ENCODE measurements at regions not wholly inside any gene's neighbourhood (a gene's known extent, or its start where the extent isn't known, plus 50 kb on each side); places are given as distances from the start of the nearest gene placed in this dataset.

- Mint-ChIP-seq H3K27ac (no peak overlapping the region), H3K4me3 (no peak overlapping the region), H3K4me1 (no peaks in the 10 kb centered on the region), H3K27me3 (no peaks in the 10 kb centered on the region), H3K36me3 (ENCODE audit: low read depth) (no peaks in the 10 kb centered on the region), H3K9me3 (peaks cover 8% of the 10 kb centered on the region)
- TF ChIP-seq CTCF (IDR thresholded peaks at IDR 0.05) = no peak
- DNase-seq (no peak), ATAC-seq (ENCODE audit: low read depth) (no peak)
- ChIA-PET CTCF (no interaction called here), POLR2A (no interaction called here)
- intact Hi-C loops (cut with micrococcal nuclease) = no loop called here
Observed at GRCh38 chr14:98688446-98688845, 583.6 kb downstream of the BCL11B start.

- POLR2A ChIA-PET = no interaction called here
- CTCF ChIA-PET = no interaction called here
- no peak for TF ChIP-seq CTCF (IDR thresholded peaks at IDR 0.05)
- Mint-ChIP-seq H3K9me3 (peaks cover 5% of the 10 kb centered on the region), H3K27ac (no peak overlapping the region), H3K4me3 (no peak overlapping the region), H3K27me3 (no peaks in the 10 kb centered on the region), H3K4me1 (no peaks in the 10 kb centered on the region), H3K36me3 (ENCODE audit: low read depth) (no peaks in the 10 kb centered on the region)
- ATAC-seq (ENCODE audit: low read depth) = no peak
- intact Hi-C loops (cut with micrococcal nuclease) = no loop called here
- no peak for DNase-seq
Observed at GRCh38 chr14:98689951-98690350, 582.0 kb downstream of the BCL11B start.

- ChIA-PET POLR2A (no interaction called here), CTCF (no interaction called here)
- DNase-seq (no peak), ATAC-seq (ENCODE audit: low read depth) (no peak)
- Mint-ChIP-seq H3K27ac (no peak overlapping the region), H3K4me1 (no peaks in the 10 kb centered on the region), H3K9me3 (peaks cover 13% of the 10 kb centered on the region), H3K4me3 (no peak overlapping the region), H3K27me3 (no peaks in the 10 kb centered on the region), H3K36me3 (ENCODE audit: low read depth) (no peaks in the 10 kb centered on the region)
- TF ChIP-seq CTCF (IDR thresholded peaks at IDR 0.05) = no peak
- intact Hi-C loops (cut with micrococcal nuclease) = no loop called here
Observed at GRCh38 chr14:98692832-98693231, 579.2 kb downstream of the BCL11B start.

- no peak overlapping the region for H3K4me3 Mint-ChIP-seq
- DNase-seq = no peak
- no peak for ATAC-seq (ENCODE audit: low read depth)
- ChIA-PET CTCF (no interaction called here), POLR2A (no interaction called here)
- H3K27me3 Mint-ChIP-seq = no peaks in the 10 kb centered on the region
- peaks cover 9% of the 10 kb centered on the region for H3K9me3 Mint-ChIP-seq
- no peak overlapping the region for H3K27ac Mint-ChIP-seq
- no peaks in the 10 kb centered on the region for H3K4me1 Mint-ChIP-seq
- H3K36me3 Mint-ChIP-seq (ENCODE audit: low read depth) = no peaks in the 10 kb centered on the region
- no peak for TF ChIP-seq CTCF (IDR thresholded peaks at IDR 0.05)
- intact Hi-C loops (cut with micrococcal nuclease) = no loop called here
Observed at GRCh38 chr14:98694541-98694940, 577.5 kb downstream of the BCL11B start.

- H3K36me3 Mint-ChIP-seq (ENCODE audit: low read depth) = no peaks in the 10 kb centered on the region
Observed at GRCh38 chr14:98695809-98696208, 576.2 kb downstream of the BCL11B start.

More at GRCh38 chr14:98695809-98696208, 576.2 kb downstream of the BCL11B start:
- H3K9me3 Mint-ChIP-seq = peaks cover 9% of the 10 kb centered on the region
- no peak for TF ChIP-seq CTCF (IDR thresholded peaks at IDR 0.05)
- H3K27ac Mint-ChIP-seq = no peak overlapping the region
- DNase-seq = no peak
- no peak overlapping the region for H3K4me3 Mint-ChIP-seq
- ATAC-seq (ENCODE audit: low read depth) = no peak
- POLR2A ChIA-PET = no interaction called here
- CTCF ChIA-PET = no interaction called here
- intact Hi-C loops (cut with micrococcal nuclease) = no loop called here
- H3K4me1 Mint-ChIP-seq = no peaks in the 10 kb centered on the region
- no peaks in the 10 kb centered on the region for H3K27me3 Mint-ChIP-seq

All from activated B cell treated with CpG ODN at 0.5 μM for 24 hours (primary cell).